Breast epithelium (tissue), 3 donors: ENCODE measurements at regions not wholly inside any gene's neighbourhood (a gene's known extent, or its start where the extent isn't known, plus 50 kb on each side); places are given as distances from the start of the nearest gene placed in this dataset.

ENCODE experiments used
- CTCF ChIP-seq, 3 donors: fragments of 450-650 bp; IDR thresholded peaks; one replicate each; pipeline ENCODE4 v1.5.1; 2016 to 2017; ENCODE audit warnings: antibody characterized with exemption in 3 of 3, mild to moderate bottlenecking in 3 of 3, moderate library complexity in 3 of 3
- POLR2A ChIP-seq: fragments of 450-650 bp; IDR thresholded peaks from one replicate; pipeline ENCODE4 v1.6.1; 2016; ENCODE audit warnings: antibody characterized with exemption, mild to moderate bottlenecking, moderate library complexity

- TF ChIP-seq CTCF (IDR thresholded peaks at IDR 0.05) (no peak), POLR2A (no peak)
Measured at GRCh38 chr13:26495750-26496149, 61.7 kb upstream of the WASF3 start.
